PC-9 (cell line): ENCODE measurements at regions not wholly inside any gene's neighbourhood (a gene's known extent, or its start where the extent isn't known, plus 50 kb on each side); places are given as distances from the start of the nearest gene placed in this dataset.

ENCODE experiments used
- BruUV-seq: library from RNA; stranded (reverse); fragments of 400-500 nt; replicated peaks from 2 replicates; lab custom pipeline; 2021; lab: Mats Ljungman, UMichigan
- CTCF ChIA-PET: fragments of 300-600 bp; sonication (Branson Sonifier 250); formaldehyde crosslinking; loops from one replicate; lab custom pipeline; 2022; ENCODE audit warnings: antibody characterized with exemption; lab: Charles Lee
- POLR2A ChIA-PET: fragments of 300-600 bp; sonication (Branson Sonifier 250); formaldehyde crosslinking; loops from one replicate; lab custom pipeline; 2022; ENCODE audit warnings: antibody characterized with exemption; ENCODE audit not compliant: unreplicated experiment; lab: Charles Lee
- DNase-seq, 2 experiments: peaks; one replicate each; pipeline versions ENCODE4 v3.0.0 to v3.0.0-alpha.2; 2015 to 2022; ENCODE audit warnings: mixed read lengths in 1 of 2
- H2AFZ ChIP-seq: fragments of 200-600 bp; sonication (generic); 2 replicates; pipeline ENCODE4 v1.8.1; 2017; ENCODE audit warnings: antibody characterized with exemption
- H3F3A ChIP-seq: fragments of 200-600 bp; sonication (generic); 2 replicates; pipeline ENCODE4 v1.8.1; 2017; ENCODE audit warnings: antibody characterized with exemption, mild to moderate bottlenecking, low read depth; ENCODE audit not compliant: insufficient read depth
- H3K27ac ChIP-seq: fragments of 200-600 bp; sonication (generic); 2 replicates; pipeline ENCODE4 v1.6.1; 2016; ENCODE audit warnings: mixed run types
- H3K27me3 ChIP-seq: fragments of 200-600 bp; sonication (generic); 2 replicates; pipeline ENCODE4 v1.6.1; 2016; ENCODE audit warnings: low read depth, mixed run types; ENCODE audit not compliant: insufficient read depth
- H3K36me3 ChIP-seq: fragments of 200-600 bp; sonication (generic); 2 replicates; pipeline ENCODE4 v1.6.1; 2016; ENCODE audit warnings: low read depth, mixed run types
- H3K4me1 ChIP-seq: fragments of 200-600 bp; sonication (generic); replicated peaks from 2 replicates; pipeline ENCODE4 v1.6.1; 2016; ENCODE audit warnings: mixed run types; ENCODE audit not compliant: insufficient read depth
- H3K4me2 ChIP-seq: fragments of 200-600 bp; sonication (generic); 2 replicates; pipeline ENCODE4 v1.6.1; 2017; ENCODE audit warnings: mixed run types
- H3K4me3 ChIP-seq: fragments of 200-600 bp; sonication (generic); 2 replicates; pipeline ENCODE4 v1.6.1; 2016; ENCODE audit warnings: mixed run types
- H3K79me2 ChIP-seq: fragments of 200-600 bp; sonication (generic); 2 replicates; pipeline ENCODE4 v1.6.1; 2017; ENCODE audit warnings: low read depth, mixed run types
- H3K9me2 ChIP-seq: fragments of 200-600 bp; sonication (generic); 2 replicates; pipeline ENCODE4 v1.8.1; 2017; ENCODE audit warnings: mild to moderate bottlenecking; ENCODE audit not compliant: insufficient read depth
- H3K9me3 ChIP-seq: fragments of 200-600 bp; sonication (generic); 2 replicates; pipeline ENCODE4 v1.8.1; 2016; ENCODE audit warnings: low read depth; ENCODE audit not compliant: insufficient read depth
- H4K20me1 ChIP-seq: fragments of 200-600 bp; sonication (generic); 2 replicates; pipeline ENCODE4 v1.8.1; 2017; ENCODE audit not compliant: insufficient read depth
- CTCF ChIP-seq: fragments of 200-600 bp; sonication (generic); conservative IDR thresholded peaks from 2 replicates; pipeline ENCODE4 v1.6.1; 2017; ENCODE audit warnings: mixed run types, antibody characterized with exemption, mild to moderate bottlenecking, moderate library complexity
- EZH2 ChIP-seq: fragments of 200-600 bp; sonication (generic); IDR thresholded peaks from 2 replicates; pipeline ENCODE4 v1.8.0; 2017; ENCODE audit warnings: antibody characterized with exemption, low read depth
- intact Hi-C: fragments of 100-400 bp; cut with micrococcal nuclease; formaldehyde crosslinking; loops from one replicate; pipeline ENCODE4 v1.10.0; 2022; ENCODE audit not compliant: unreplicated experiment

DNA sequence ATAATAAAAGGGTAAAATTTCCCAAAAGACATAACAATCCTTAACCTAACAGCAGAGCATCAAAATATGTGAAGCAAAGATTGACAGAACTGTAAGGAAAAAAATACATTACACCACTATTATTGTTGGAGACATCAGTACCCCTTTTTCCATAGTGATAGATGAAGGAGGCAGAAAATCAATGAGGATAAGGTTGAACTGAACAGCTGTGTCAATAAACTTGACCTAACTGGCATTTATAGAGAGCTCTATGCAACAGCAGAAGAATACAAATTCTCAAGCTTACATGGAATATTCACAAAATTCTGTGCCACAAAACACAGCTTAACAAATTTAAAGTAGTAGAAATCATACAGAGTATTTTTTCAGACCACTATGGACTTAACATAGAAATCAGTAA, 195.0 kb upstream of the ELAC2 start:
- no peaks in the 10 kb centered on the region for H3K9me2 ChIP-seq
- H3K79me2 ChIP-seq, result no peaks in the 10 kb centered on the region
- BruUV-seq, result no TSS peak
- no peak overlapping the region for H3K4me3 ChIP-seq
- no peaks in the 10 kb centered on the region for H3K27me3 ChIP-seq
- intact Hi-C loops, result no loop called here
- no peaks in the 10 kb centered on the region for H4K20me1 ChIP-seq
- no peaks in the 10 kb centered on the region for H3F3A ChIP-seq
- ChIA-PET POLR2A (no interaction called here), CTCF (no interaction called here)
- TF ChIP-seq CTCF, result no peak
- no peak for TF ChIP-seq EZH2
- no peak for DNase-seq
- H3K4me1 ChIP-seq, result no peaks in the 10 kb centered on the region
- H3K4me2 ChIP-seq, result no peak overlapping the region
- H3K27ac ChIP-seq, result no peak overlapping the region
- no peaks in the 10 kb centered on the region for H3K36me3 ChIP-seq
- H2AFZ ChIP-seq, result no peak overlapping the region
- no peaks in the 10 kb centered on the region for H3K9me3 ChIP-seq

GRCh38 chr17:13209081-13209480, 191.3 kb upstream of the ELAC2 start:
- CTCF ChIA-PET, result no interaction called here
- Histone ChIP-seq H3F3A (no peaks in the 10 kb centered on the region), H3K79me2 (no peaks in the 10 kb centered on the region), H3K9me3 (no peaks in the 10 kb centered on the region), H3K27me3 (no peaks in the 10 kb centered on the region), H3K4me3 (no peak overlapping the region), H3K4me1 (no peaks in the 10 kb centered on the region), H3K36me3 (no peaks in the 10 kb centered on the region), H3K9me2 (no peaks in the 10 kb centered on the region), H3K4me2 (no peak overlapping the region), H3K27ac (no peak overlapping the region), H2AFZ (no peak overlapping the region), H4K20me1 (no peaks in the 10 kb centered on the region)
- intact Hi-C loops, result no loop called here
- no peak for DNase-seq
- BruUV-seq, result no TSS peak
- TF ChIP-seq CTCF, result no peak
- no peak for TF ChIP-seq EZH2
- POLR2A ChIA-PET, result no interaction called here

DNA sequence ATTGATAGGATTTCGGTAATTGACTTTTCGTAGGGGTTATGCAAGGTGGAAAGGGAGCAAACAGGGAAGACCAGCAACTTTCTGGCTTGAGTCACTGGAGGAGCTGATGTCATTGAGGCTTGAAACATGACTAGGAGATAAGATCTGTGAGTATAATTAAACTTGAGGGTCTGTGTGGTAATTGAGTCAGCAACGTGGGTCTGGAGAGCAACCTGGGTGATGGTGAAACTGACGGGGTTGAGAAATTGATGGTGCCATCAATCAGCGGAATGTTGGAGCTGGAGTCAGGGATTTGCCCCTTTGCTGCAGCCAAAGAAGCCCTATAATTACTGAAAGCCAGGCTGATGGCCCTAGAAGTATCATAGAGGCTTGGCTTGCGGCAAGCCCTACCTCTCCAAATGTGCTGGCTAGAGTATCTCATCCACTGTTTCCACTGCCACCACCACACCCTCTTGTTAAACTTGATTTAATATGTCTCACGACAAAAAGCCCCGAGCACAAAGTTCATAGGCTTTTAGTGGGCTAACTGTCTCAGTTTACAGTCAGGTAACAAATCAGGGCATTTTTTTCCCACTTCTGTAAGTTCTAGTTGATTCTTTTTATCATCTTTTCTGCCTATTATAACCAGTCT, 186.9 kb upstream of the ELAC2 start:
- Histone ChIP-seq H3K27me3 (no peaks in the 10 kb centered on the region), H2AFZ (no peak overlapping the region), H3K9me3 (no peaks in the 10 kb centered on the region), H3K4me2 (no peak overlapping the region), H3K27ac (no peak overlapping the region), H3K79me2 (no peaks in the 10 kb centered on the region), H3F3A (no peaks in the 10 kb centered on the region), H3K4me1 (no peaks in the 10 kb centered on the region), H3K9me2 (no peaks in the 10 kb centered on the region), H3K4me3 (no peak overlapping the region), H3K36me3 (no peaks in the 10 kb centered on the region), H4K20me1 (no peaks in the 10 kb centered on the region)
- ChIA-PET POLR2A (no interaction called here), CTCF (no interaction called here)
- no TSS peak for BruUV-seq
- no peak for TF ChIP-seq EZH2
- TF ChIP-seq CTCF, result no peak
- intact Hi-C loops, result no loop called here
- no peak for DNase-seq
